Smooth muscle cell (in vitro differentiated cells): ENCODE measurements at regions not wholly inside any gene's neighbourhood (a gene's known extent, or its start where the extent isn't known, plus 50 kb on each side); places are given as distances from the start of the nearest gene placed in this dataset.
A peak's percentile ranks its signal among the peaks of the same experiment; 100 is the strongest.

ENCODE experiments used
- DNase-seq: peaks from one replicate; lab custom pipeline; 2025; ENCODE audit not compliant: unreplicated experiment; lab: John Stamatoyannopoulos, UW
- H2AFZ ChIP-seq: fragments of 200-600 bp; sonication (generic); 2 replicates; pipeline ENCODE4 v1.6.0; 2016; ENCODE audit warnings: antibody characterized with exemption, low read depth, mild to moderate bottlenecking
- H3F3A ChIP-seq: fragments of 200-600 bp; sonication (generic); 2 replicates; pipeline ENCODE4 v1.6.0; 2017; ENCODE audit warnings: antibody characterized with exemption, low read depth
- H3K27ac ChIP-seq: fragments of 200-600 bp; sonication (generic); 2 replicates; pipeline ENCODE4 v1.5.1; 2016; ENCODE audit warnings: low read depth, mild to moderate bottlenecking
- H3K27me3 ChIP-seq: fragments of 200-600 bp; sonication (generic); 2 replicates; pipeline ENCODE4 v1.6.1; 2016; ENCODE audit warnings: low read depth, mild to moderate bottlenecking
- H3K36me3 ChIP-seq: fragments of 200-600 bp; sonication (generic); 2 replicates; pipeline ENCODE4 v1.5.1; 2016; ENCODE audit warnings: low read depth
- H3K4me1 ChIP-seq: fragments of 200-600 bp; sonication (generic); 2 replicates; pipeline ENCODE4 v1.5.1; 2016; ENCODE audit warnings: low read depth
- H3K4me2 ChIP-seq: fragments of 200-600 bp; sonication (generic); 2 replicates; pipeline ENCODE4 v1.6.0; 2016; ENCODE audit warnings: mild to moderate bottlenecking
- H3K4me3 ChIP-seq: fragments of 200-600 bp; sonication (generic); 2 replicates; pipeline ENCODE4 v1.5.1; 2016; ENCODE audit warnings: mild to moderate bottlenecking
- H3K79me2 ChIP-seq: fragments of 200-600 bp; sonication (generic); 2 replicates; pipeline ENCODE4 v1.6.0; 2016; ENCODE audit warnings: low read depth, mild to moderate bottlenecking
- H3K9ac ChIP-seq: fragments of 200-600 bp; sonication (generic); 2 replicates; pipeline ENCODE4 v1.6.0; 2016; ENCODE audit warnings: low read depth
- H3K9me3 ChIP-seq: fragments of 200-600 bp; sonication (generic); replicated peaks from 2 replicates; pipeline ENCODE4 v1.5.1; 2016; ENCODE audit warnings: low read depth
- H4K20me1 ChIP-seq: fragments of 200-600 bp; sonication (generic); 2 replicates; pipeline ENCODE4 v1.6.0; 2016; ENCODE audit warnings: low read depth
- WGBS: methylation state at CpG from one replicate; pipeline ENCODE4 v1.1.7; 2016; ENCODE audit warnings: low lambda C conversion rate; 5-methylcytosine and 5-hydroxymethylcytosine counted together
- TF ChIP-seq, protein P1 (sequence below): fragments of 200-600 bp; sonication (generic); IDR thresholded peaks from 2 replicates; pipeline ENCODE4 v1.5.1; 2017; ENCODE audit warnings: borderline replicate concordance, mild to moderate bottlenecking, antibody characterized with exemption; ENCODE audit not compliant: insufficient read depth, poor library complexity, severe bottlenecking

DNA sequence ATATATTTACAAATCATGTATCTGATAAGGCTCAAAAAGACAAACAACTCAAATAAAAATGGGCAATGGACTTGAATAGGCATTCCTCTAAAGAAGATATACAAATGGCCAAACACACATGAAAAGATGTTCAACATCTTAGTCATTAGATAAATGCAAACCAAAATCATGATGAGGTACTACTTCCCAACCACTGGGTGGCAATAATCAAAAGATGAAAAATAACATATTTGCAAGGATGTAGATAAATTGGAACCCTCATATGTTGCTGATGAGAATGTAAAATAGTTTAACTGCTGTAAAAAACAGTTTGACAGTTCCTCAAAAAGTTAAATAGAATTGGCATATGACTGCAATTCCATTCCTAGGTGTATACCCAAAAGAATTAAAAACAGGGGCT is 132.3 kb downstream of the TTC32 start:
- DNase-seq: no peak
- no peaks in the 10 kb centered on the region for H4K20me1 ChIP-seq
- H3K36me3 ChIP-seq: no peaks in the 10 kb centered on the region
- peaks cover 5% of the 10 kb centered on the region for H3K4me1 ChIP-seq
- H3K4me3 ChIP-seq: no peak overlapping the region
- peaks cover 3% of the 10 kb centered on the region for H3F3A ChIP-seq
- TF ChIP-seq, protein P1, sequence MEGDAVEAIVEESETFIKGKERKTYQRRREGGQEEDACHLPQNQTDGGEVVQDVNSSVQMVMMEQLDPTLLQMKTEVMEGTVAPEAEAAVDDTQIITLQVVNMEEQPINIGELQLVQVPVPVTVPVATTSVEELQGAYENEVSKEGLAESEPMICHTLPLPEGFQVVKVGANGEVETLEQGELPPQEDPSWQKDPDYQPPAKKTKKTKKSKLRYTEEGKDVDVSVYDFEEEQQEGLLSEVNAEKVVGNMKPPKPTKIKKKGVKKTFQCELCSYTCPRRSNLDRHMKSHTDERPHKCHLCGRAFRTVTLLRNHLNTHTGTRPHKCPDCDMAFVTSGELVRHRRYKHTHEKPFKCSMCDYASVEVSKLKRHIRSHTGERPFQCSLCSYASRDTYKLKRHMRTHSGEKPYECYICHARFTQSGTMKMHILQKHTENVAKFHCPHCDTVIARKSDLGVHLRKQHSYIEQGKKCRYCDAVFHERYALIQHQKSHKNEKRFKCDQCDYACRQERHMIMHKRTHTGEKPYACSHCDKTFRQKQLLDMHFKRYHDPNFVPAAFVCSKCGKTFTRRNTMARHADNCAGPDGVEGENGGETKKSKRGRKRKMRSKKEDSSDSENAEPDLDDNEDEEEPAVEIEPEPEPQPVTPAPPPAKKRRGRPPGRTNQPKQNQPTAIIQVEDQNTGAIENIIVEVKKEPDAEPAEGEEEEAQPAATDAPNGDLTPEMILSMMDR: no peak
- H3K9me3 ChIP-seq: no peaks in the 10 kb centered on the region
- H3K9ac ChIP-seq: no peak overlapping the region
- no peaks in the 10 kb centered on the region for H3K27me3 ChIP-seq
- H3K79me2 ChIP-seq: no peaks in the 10 kb centered on the region
- no peak overlapping the region for H3K27ac ChIP-seq
- H2AFZ ChIP-seq: no peak overlapping the region
- no peak overlapping the region for H3K4me2 ChIP-seq

GRCh38 chr2:19767899-19768298 is 133.9 kb downstream of the TTC32 start:
- no peak overlapping the region for H2AFZ ChIP-seq
- no peaks in the 10 kb centered on the region for H3K9me3 ChIP-seq
- H3K36me3 ChIP-seq: no peaks in the 10 kb centered on the region
- no peak for DNase-seq
- peaks cover under 1% of the 10 kb centered on the region for H3F3A ChIP-seq
- 83% methylated on average over 1 of the region's 1 CpG for WGBS
- no peaks in the 10 kb centered on the region for H3K27me3 ChIP-seq
- H3K4me1 ChIP-seq: peaks cover 4% of the 10 kb centered on the region
- H3K4me2 ChIP-seq: peak overlapping the region; percentile 20
- H3K27ac ChIP-seq: no peak overlapping the region
- H3K9ac ChIP-seq: no peak overlapping the region
- no peak overlapping the region for H3K4me3 ChIP-seq
- H4K20me1 ChIP-seq: no peaks in the 10 kb centered on the region
- TF ChIP-seq, protein P1: no peak
- H3K79me2 ChIP-seq: no peaks in the 10 kb centered on the region

GRCh38 chr2:19764998-19765397 is 136.8 kb downstream of the TTC32 start:
- no peak overlapping the region for H3K27ac ChIP-seq
- peaks cover 4% of the 10 kb centered on the region for H3K4me1 ChIP-seq
- no peaks in the 10 kb centered on the region for H3K27me3 ChIP-seq
- DNase-seq: no peak
- H3K4me2 ChIP-seq: no peak overlapping the region
- no peaks in the 10 kb centered on the region for H3K9me3 ChIP-seq
- no peak overlapping the region for H3K9ac ChIP-seq
- H3K79me2 ChIP-seq: no peaks in the 10 kb centered on the region
- no peaks in the 10 kb centered on the region for H3K36me3 ChIP-seq
- TF ChIP-seq, protein P1: no peak
- WGBS: 78% methylated on average over 6 of the region's 6 CpGs
- peak overlapping the region; percentile 25 for H2AFZ ChIP-seq
- H3K4me3 ChIP-seq: no peak overlapping the region
- no peaks in the 10 kb centered on the region for H4K20me1 ChIP-seq
- H3F3A ChIP-seq: no peaks in the 10 kb centered on the region

DNA sequence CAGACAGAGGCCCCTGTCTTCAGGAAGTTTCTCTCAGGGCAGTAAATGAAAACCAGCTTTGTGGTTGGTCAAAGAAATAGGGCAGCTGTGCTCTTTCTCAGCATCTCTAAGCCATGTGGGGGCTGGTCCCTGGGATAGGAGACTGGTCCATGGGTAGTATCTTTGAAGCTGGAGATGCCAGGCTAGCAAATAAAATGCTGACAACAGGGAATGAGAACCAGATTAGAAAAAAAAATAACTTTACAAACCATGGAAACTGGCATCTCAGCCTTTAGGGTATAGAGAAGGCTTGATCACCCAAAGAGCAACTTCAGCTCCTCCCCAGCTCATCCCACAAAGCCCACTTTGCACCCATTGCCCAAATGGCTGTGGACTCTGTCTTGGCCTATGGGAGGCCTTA is 138.1 kb downstream of the TTC32 start:
- no peaks in the 10 kb centered on the region for H3K79me2 ChIP-seq
- no peak overlapping the region for H3K27ac ChIP-seq
- H3K9me3 ChIP-seq: no peaks in the 10 kb centered on the region
- H2AFZ ChIP-seq: no peak overlapping the region
- H3K4me3 ChIP-seq: no peak overlapping the region
- no peaks in the 10 kb centered on the region for H3K36me3 ChIP-seq
- no peaks in the 10 kb centered on the region for H3K27me3 ChIP-seq
- H4K20me1 ChIP-seq: no peaks in the 10 kb centered on the region
- TF ChIP-seq, protein P1: no peak
- no peak overlapping the region for H3K4me2 ChIP-seq
- DNase-seq: no peak
- H3F3A ChIP-seq: no peaks in the 10 kb centered on the region
- H3K4me1 ChIP-seq: peaks cover 4% of the 10 kb centered on the region
- no peak overlapping the region for H3K9ac ChIP-seq
